Activated CD8-positive, alpha-beta memory T cell treated with anti-CD3 and anti-CD28 coated beads for 36 hours (primary cell): ENCODE measurements at regions not wholly inside any gene's neighbourhood (a gene's known extent, or its start where the extent isn't known, plus 50 kb on each side); places are given as distances from the start of the nearest gene placed in this dataset.

Experiments
- CTCF ChIA-PET: fragments of 350-600 bp; sonication (Branson Sonifier 250); formaldehyde crosslinking; loops from one replicate; lab custom pipeline; 2021; ENCODE audit warnings: antibody characterized with exemption; lab: Charles Lee
- POLR2A ChIA-PET: fragments of 350-600 bp; sonication (Branson Sonifier 250); formaldehyde crosslinking; loops from one replicate; lab custom pipeline; 2021; ENCODE audit warnings: antibody characterized with exemption; lab: Charles Lee

DNA sequence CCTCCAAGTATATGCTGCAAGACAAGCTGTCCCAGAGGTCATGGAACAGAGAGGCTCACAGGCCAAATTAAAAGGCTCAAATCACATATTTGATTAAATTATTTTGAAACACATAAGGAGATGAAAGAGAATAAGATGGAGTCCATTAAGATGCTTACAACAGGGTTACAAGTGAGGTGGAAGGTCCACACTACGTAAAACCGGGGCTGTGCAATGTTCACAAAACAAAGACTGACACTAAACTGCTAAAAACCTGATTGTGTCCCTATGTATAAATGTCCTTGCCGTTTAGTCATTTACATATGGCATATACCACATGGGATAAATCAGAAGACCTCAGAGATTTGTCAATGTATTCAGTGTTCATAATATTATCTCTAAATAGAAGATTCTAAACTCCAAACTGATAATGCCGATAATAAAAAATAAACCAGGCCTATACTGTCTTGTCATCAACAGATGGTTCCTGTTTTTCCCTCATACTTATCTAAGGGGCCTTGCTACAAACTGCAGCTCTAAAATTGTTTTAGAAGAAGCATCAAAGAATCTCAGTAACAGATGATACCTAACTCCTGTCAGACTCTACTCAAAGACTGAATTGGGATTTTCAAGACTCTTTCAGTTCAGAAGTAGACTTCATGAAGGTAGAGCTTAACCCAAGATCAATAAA lies 51.8 kb upstream of the RIPOR2 start:
- POLR2A ChIA-PET: no interaction called here
- CTCF ChIA-PET: interaction anchor here (1.1 to 2.4 kb wide), 3 partner anchors 13 to 131 kb away, joined by 3 to 9 read pairs (median 4); no protein-coding TSS in a partner anchor

DNA sequence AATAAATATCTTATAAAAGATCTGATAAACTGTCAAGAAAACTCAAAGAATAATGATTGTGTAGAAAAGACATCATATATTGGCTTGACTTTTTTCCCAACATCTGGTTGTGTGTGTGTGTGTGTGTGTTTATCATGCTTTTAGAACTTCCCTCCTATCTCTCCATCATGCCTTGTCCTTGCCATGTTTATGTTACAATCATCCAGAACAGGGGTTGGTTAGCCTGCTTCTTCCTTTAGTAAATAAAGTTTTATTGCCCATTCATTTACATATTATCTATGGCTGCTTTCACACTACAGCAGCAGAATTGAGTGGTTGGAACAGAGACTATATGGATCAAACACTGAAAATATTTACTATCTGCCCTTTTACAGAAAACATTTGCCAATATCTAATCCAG lies 52.8 kb upstream of the RIPOR2 start:
- ChIA-PET POLR2A (no interaction called here), CTCF (interaction anchor here (1.1 to 2.4 kb wide), 2 partner anchors 14 to 132 kb away, joined by 4 to 9 read pairs; no protein-coding TSS in a partner anchor)

GRCh38 chr6:24990236-24990845 lies 54.6 kb upstream of the RIPOR2 start:
- POLR2A ChIA-PET: interaction anchor here (2.2 kb wide), 1 partner anchor 81 kb away, joined by 7 read pairs; no protein-coding TSS in a partner anchor
- CTCF ChIA-PET: interaction anchor here (0.5 to 3.8 kb wide), 14 partner anchors 9 to 140 kb away, joined by 3 to 54 read pairs (median 12); partner anchors contain the start of gene RIPOR2

- ChIA-PET CTCF (interaction anchor here (0.5 to 3.8 kb wide), 30 partner anchors 10 to 162 kb away, joined by 3 to 54 read pairs (median 5); partner anchors contain the start of gene RIPOR2), POLR2A (interaction anchor here (1.1 to 2.2 kb wide), 4 partner anchors 17 to 82 kb away, joined by 4 to 7 read pairs (median 5); partner anchors contain the start of gene RIPOR2)
Observed at GRCh38 chr6:24990944-24991809, 55.4 kb upstream of the RIPOR2 start.

DNA sequence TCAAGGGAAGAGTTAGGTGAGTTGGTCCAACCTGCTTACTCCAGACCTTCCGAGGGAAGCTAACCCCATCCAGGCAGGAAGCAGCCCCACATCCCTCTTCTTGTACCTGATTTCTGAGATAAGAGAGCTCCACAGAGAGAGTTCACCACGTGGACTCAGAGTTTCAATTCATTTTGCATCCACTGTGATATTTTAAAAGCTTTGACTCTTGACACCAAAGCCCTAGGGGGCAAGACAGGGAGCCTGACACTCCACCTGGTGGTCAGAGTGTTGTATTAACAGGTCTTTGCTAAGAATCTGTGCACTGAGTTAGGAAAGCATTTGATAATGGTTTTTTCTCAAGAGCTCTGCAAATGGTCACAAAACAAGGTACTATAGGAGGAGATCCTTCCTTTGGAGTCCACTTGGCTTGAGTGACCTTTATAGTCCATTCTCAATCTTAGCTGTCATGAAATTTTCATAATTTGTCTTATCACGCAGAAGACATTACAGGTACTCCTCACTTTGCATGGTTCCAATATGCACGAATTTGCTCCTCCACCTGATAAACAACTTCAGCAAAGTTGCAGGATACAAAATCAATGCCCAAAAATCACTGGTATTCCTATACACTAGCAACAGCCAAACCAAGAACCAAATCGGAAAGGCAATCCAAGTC lies 56.2 kb upstream of the RIPOR2 start:
- ChIA-PET CTCF (interaction anchor here (0.6 to 3.8 kb wide), 31 partner anchors 11 to 222 kb away, joined by 3 to 54 read pairs (median 5); partner anchors contain the start of gene RIPOR2), POLR2A (interaction anchor here (0.6 to 2.2 kb wide), 6 partner anchors 18 to 83 kb away, joined by 3 to 7 read pairs (median 4); partner anchors contain the start of gene RIPOR2)

DNA sequence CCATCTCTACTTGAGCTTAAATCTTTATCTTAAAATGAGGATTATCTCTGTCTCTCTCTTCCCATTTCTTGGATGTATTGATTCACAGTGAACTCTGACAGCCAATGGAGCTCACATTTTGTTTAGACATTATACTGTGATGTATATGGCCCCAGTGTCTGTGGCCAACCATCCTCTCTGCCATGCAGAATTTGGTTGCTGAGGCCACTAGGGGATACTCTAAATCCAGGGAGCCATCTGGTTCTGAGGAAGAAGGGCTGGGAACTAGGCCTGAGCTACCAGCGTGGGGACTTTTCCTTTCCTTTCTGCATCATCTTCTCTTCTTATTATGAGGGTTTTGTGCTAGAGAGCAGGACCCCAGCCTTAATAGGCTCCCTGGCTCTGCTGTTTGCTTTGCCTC lies 59.1 kb upstream of the RIPOR2 start:
- CTCF ChIA-PET: interaction anchor here (0.6 to 0.8 kb wide), 2 partner anchors 10 to 153 kb away, joined by 4 read pairs; no protein-coding TSS in a partner anchor
- POLR2A ChIA-PET: no interaction called here

DNA sequence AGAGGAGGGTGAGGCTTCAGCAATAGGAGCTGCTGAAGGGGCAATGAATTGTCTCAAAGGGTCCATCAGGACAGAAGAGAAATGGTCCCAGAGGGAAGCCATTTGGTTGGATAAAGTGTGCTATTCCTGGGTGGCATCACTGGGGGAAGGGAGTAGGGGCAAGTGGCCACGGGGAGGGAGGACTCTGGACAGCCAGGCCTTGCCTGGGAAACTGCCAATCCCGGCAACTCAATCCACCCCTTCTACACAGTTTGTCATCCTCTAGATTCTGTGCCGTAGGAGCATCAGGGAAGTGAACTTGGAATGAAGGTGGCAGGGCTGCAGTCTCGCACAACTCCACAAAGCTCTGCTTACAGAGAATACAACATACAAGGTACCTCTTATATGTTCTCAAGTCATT lies 59.5 kb upstream of the RIPOR2 start:
- ChIA-PET POLR2A (interaction anchor here (0.6 kb wide), 1 partner anchor 13 kb away, joined by 3 read pairs; no protein-coding TSS in a partner anchor), CTCF (interaction anchor here (0.8 kb wide), 1 partner anchor 10 kb away, joined by 4 read pairs; no protein-coding TSS in a partner anchor)

DNA sequence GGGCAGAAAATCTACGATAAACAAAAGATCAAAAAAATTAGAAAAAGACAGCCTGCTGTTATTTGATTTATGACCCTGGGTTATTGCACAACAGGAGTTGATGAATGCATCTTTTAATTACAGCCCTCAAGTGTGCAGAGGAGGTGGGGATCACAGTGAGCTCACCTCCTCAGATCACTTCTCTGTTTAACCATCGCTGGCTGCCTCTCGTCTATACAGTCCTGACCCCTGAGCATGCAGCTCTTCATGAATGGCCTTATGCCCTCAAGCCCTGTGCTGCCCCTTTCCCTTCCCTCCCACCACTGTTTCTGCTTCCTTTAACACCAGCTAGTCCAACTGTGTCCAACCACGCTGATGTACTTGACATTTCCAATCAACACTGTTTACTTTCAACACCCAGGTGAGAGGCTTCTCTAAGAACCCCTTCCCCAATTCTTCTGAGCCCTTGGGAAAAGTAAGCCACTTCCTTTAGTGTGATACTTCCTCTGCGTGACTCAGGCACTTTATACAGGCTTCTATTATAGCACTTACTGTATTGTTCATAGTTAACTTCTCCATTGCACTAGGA lies 60.6 kb upstream of the RIPOR2 start:
- CTCF ChIA-PET: interaction anchor here (0.6 to 1.1 kb wide), 2 partner anchors 18 to 22 kb away, joined by 3 read pairs; no protein-coding TSS in a partner anchor

DNA sequence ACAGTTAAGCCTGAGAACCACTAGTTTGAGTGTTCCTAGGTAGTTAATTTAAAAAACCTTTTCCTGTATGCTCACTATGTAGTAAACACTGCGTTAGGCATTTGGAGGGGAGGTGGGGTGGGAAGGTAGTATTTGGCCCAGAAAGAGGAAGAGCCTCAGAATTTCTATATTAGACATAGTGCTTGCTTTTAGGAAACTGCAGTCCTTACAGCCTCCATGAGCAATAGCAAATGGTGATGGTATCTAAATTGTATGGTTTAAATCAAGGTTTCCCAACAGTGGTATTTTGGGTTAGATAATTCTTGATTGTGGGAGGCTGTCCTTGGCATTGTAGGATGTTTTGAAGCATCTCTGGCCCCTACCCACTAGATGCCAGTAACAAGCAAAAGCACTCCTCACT lies 61.5 kb upstream of the RIPOR2 start:
- ChIA-PET POLR2A (no interaction called here), CTCF (no interaction called here)

More for the DNA sequence above, 60.6 kb upstream of the RIPOR2 start:
- POLR2A ChIA-PET: interaction anchor here (0.6 kb wide), 1 partner anchor 140 kb away, joined by 3 read pairs; no protein-coding TSS in a partner anchor

DNA sequence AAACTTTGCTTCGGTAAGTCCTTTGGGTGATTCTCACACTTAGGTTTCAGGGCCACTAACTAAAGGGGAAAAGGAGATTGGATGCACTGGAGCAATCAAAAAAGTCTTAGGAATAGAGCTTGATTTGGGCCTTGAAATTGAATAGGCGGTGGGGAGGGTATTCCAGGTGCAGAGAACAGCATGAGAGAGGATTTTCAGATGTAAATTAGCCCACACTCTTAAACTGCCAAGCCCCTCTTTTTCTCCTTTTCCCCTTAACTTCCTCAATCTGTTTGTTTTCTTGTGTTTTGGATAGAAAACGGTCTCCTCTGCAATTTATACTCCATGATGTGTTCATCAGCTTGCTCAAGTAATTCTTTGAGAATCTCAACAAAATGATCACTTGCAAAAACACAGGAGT lies 62.1 kb upstream of the RIPOR2 start:
- ChIA-PET POLR2A (no interaction called here), CTCF (no interaction called here)

- ChIA-PET CTCF (no interaction called here), POLR2A (no interaction called here)
Observed at GRCh38 chr6:25002326-25003091, 66.7 kb upstream of the RIPOR2 start.

GRCh38 chr6:25004357-25004756 lies 68.6 kb upstream of the RIPOR2 start:
- POLR2A ChIA-PET: no interaction called here

DNA sequence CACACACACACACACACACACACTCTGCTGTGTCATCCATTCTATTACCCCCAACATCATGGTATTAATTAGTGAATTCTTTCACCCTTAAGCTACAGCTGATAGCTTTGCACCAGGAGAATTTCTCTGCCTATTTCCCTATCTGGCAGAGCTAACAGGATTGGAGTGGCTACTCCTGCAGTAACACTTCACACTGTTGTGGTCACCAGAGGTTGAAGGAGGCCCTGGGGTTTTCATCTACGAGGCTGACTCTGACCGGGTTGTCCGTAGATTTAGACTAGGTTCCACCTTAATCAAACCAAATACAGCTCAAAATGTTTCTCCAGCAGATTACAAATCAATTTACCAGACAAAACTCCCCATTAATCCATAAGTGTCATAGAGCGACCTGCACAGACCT lies 69.2 kb upstream of the RIPOR2 start:
- ChIA-PET CTCF (interaction anchor here (0.9 to 4.6 kb wide), 2 partner anchors 10 to 13 kb away, joined by 4 to 17 read pairs; no protein-coding TSS in a partner anchor), POLR2A (no interaction called here)

More at GRCh38 chr6:25004357-25004756, 68.6 kb upstream of the RIPOR2 start:
- CTCF ChIA-PET: no interaction called here

DNA sequence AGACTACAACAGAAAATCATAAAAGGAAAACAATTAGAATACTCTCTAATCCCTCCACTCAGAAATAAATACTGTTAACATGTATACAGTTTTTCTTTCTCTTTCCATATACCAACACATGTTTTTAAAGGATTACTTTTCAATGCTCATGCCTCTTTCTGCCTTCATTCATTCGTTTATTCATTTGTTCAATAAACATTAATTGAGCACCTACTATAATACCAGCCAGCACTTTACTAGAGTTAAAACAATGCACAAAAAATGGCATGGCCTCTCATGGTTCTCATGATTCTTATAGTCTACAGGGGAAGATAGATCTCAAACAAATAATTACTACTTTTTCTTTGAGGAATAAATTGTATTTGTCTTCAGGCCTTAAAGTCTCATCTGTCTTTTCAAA lies 70.3 kb upstream of the RIPOR2 start:
- ChIA-PET POLR2A (interaction anchor here (0.9 to 1.2 kb wide), 2 partner anchors 86 to 132 kb away, joined by 3 to 4 read pairs; no protein-coding TSS in a partner anchor), CTCF (interaction anchor here (0.8 to 4.6 kb wide), 5 partner anchors 12 to 71 kb away, joined by 3 to 17 read pairs (median 3); partner anchors contain the start of gene RIPOR2)

DNA sequence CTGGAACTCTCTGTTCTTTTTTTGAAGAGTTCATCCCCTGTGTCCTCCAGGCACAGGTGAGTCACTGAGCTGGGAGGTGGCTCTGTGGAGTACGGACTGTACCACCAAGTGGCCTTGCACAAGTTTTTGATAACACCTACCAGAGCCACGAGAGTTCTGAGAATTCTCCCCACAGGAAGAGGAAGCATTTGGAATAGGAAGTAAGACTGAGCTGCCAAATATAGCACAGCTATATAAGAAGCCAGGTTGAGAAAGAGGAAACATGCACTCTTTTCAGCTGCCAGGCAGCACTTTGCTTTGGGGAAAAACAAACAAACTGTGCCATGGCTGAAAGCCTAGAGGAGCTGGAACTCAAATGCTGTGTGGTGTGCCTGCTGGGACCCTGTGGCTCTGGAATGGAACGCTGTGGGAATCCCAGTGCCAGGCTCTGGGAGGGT lies 70.8 kb upstream of the RIPOR2 start:
- POLR2A ChIA-PET: interaction anchor here (0.7 to 1.2 kb wide), 3 partner anchors 10 to 132 kb away, joined by 3 to 4 read pairs (median 3); no protein-coding TSS in a partner anchor
- CTCF ChIA-PET: interaction anchor here (0.8 to 4.6 kb wide), 5 partner anchors 11 to 71 kb away, joined by 3 to 17 read pairs (median 3); partner anchors contain the start of gene RIPOR2

- CTCF ChIA-PET: interaction anchor here (1.3 to 4.6 kb wide), 4 partner anchors 11 to 35 kb away, joined by 3 to 17 read pairs (median 5); no protein-coding TSS in a partner anchor
- POLR2A ChIA-PET: interaction anchor here (0.7 to 1.2 kb wide), 3 partner anchors 9 to 131 kb away, joined by 3 to 4 read pairs (median 3); no protein-coding TSS in a partner anchor
Observed at GRCh38 chr6:25007269-25007699, 71.5 kb upstream of the RIPOR2 start.
